ENCODE measurements at regions not wholly inside any gene's neighbourhood (a gene's known extent, or its start where the extent isn't known, plus 50 kb on each side); places are given as distances from the start of the nearest gene placed in this dataset.

- no peak overlapping the region for H3K27ac ChIP-seq
- no peaks in the 10 kb centered on the region for H3K4me1 ChIP-seq (replicated peaks)
- H3K27me3 ChIP-seq (replicated peaks; ENCODE audit: insufficient read depth): no peaks in the 10 kb centered on the region
- TF ChIP-seq POLR2A (IDR thresholded peaks at IDR 0.05) (no peak), CTCF (IDR thresholded peaks at IDR 0.05) (no peak), POLR2AphosphoS5 (IDR thresholded peaks at IDR 0.05) (no peak)
- intact Hi-C loops (cut with DNase I): no loop called here
- DNase-seq (ENCODE audit: low spot score): no peak
- 76% methylated on average over 4 of the region's 4 CpGs for WGBS
- no peaks in the 10 kb centered on the region for H3K9me3 ChIP-seq
- no peak overlapping the region for H3K4me3 ChIP-seq
- no peaks in the 10 kb centered on the region for H3K36me3 ChIP-seq
These were observed 442.8 kb upstream of the NECTIN3 start for GRCh38 chr3:110628650-110629301.

GRCh38 chr3:110629917-110630316 is 441.7 kb upstream of the NECTIN3 start:
- H3K4me1 ChIP-seq (replicated peaks): no peaks in the 10 kb centered on the region
- WGBS: 91% methylated on average over 1 of the region's 1 CpG
- no peaks in the 10 kb centered on the region for H3K36me3 ChIP-seq
- H3K9me3 ChIP-seq: no peaks in the 10 kb centered on the region
- TF ChIP-seq POLR2AphosphoS5 (IDR thresholded peaks at IDR 0.05): no peak
- no peak for TF ChIP-seq POLR2A (IDR thresholded peaks at IDR 0.05)
- no peak for TF ChIP-seq CTCF (IDR thresholded peaks at IDR 0.05)
- no peak overlapping the region for H3K4me3 ChIP-seq
- H3K27ac ChIP-seq: no peak overlapping the region
- DNase-seq (ENCODE audit: low spot score): no peak
- intact Hi-C loops (cut with DNase I): no loop called here
- no peaks in the 10 kb centered on the region for H3K27me3 ChIP-seq (replicated peaks; ENCODE audit: insufficient read depth)

GRCh38 chr3:110644203-110644602 is 427.4 kb upstream of the NECTIN3 start:
- no peaks in the 10 kb centered on the region for H3K4me1 ChIP-seq (replicated peaks)
- WGBS: 86% methylated on average over 17 of the region's 17 CpGs
- H3K9me3 ChIP-seq: no peaks in the 10 kb centered on the region
- TF ChIP-seq POLR2AphosphoS5 (IDR thresholded peaks at IDR 0.05) (no peak), CTCF (IDR thresholded peaks at IDR 0.05) (no peak), POLR2A (IDR thresholded peaks at IDR 0.05) (no peak)
- H3K27ac ChIP-seq: no peak overlapping the region
- H3K27me3 ChIP-seq (replicated peaks; ENCODE audit: insufficient read depth): no peaks in the 10 kb centered on the region
- intact Hi-C loops (cut with DNase I): no loop called here
- H3K36me3 ChIP-seq: no peaks in the 10 kb centered on the region
- no peak for DNase-seq (ENCODE audit: low spot score)
- H3K4me3 ChIP-seq: no peak overlapping the region

DNA sequence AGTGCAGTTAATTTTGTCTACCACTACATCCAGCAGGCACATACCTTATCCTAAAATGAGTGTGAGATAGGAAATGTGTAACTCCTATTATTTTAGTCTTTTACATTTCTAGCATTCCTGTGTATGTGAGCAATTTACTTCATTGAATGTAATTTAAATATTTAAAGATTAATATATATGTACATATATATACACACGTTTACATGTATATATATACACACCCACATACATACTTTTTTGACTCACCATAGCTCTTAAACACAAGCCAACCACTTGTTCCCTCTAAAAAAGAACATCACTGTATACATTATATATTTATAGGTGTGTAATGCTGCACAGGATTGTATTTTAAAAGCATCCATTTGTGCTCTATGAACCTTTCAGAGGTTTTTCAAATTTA is 425.6 kb upstream of the NECTIN3 start:
- no peak for DNase-seq (ENCODE audit: low spot score)
- no peaks in the 10 kb centered on the region for H3K27me3 ChIP-seq (replicated peaks; ENCODE audit: insufficient read depth)
- H3K9me3 ChIP-seq: no peaks in the 10 kb centered on the region
- no peak overlapping the region for H3K4me3 ChIP-seq
- H3K36me3 ChIP-seq: no peaks in the 10 kb centered on the region
- TF ChIP-seq CTCF (IDR thresholded peaks at IDR 0.05): no peak
- no peak for TF ChIP-seq POLR2A (IDR thresholded peaks at IDR 0.05)
- TF ChIP-seq POLR2AphosphoS5 (IDR thresholded peaks at IDR 0.05): no peak
- 68% methylated on average over 1 of the region's 1 CpG for WGBS
- H3K27ac ChIP-seq: no peak overlapping the region
- H3K4me1 ChIP-seq (replicated peaks): no peaks in the 10 kb centered on the region
- intact Hi-C loops (cut with DNase I): no loop called here

GRCh38 chr3:110646496-110646895 is 425.1 kb upstream of the NECTIN3 start:
- TF ChIP-seq CTCF (IDR thresholded peaks at IDR 0.05) (no peak), POLR2AphosphoS5 (IDR thresholded peaks at IDR 0.05) (no peak), POLR2A (IDR thresholded peaks at IDR 0.05) (no peak)
- H3K9me3 ChIP-seq: no peaks in the 10 kb centered on the region

More at GRCh38 chr3:110646496-110646895, 425.1 kb upstream of the NECTIN3 start:
- no peak for DNase-seq (ENCODE audit: low spot score)
- Histone ChIP-seq H3K36me3 (no peaks in the 10 kb centered on the region), H3K27ac (no peak overlapping the region), H3K27me3 (replicated peaks; ENCODE audit: insufficient read depth) (no peaks in the 10 kb centered on the region), H3K4me1 (replicated peaks) (no peaks in the 10 kb centered on the region), H3K4me3 (no peak overlapping the region)
- intact Hi-C loops (cut with DNase I): no loop called here

Measured in prostate gland (tissue), 2 donors.